Ovary (tissue), 7 donors: ENCODE measurements at regions not wholly inside any gene's neighbourhood (a gene's known extent, or its start where the extent isn't known, plus 50 kb on each side); places are given as distances from the start of the nearest gene placed in this dataset.

Experiments used
- DNase-seq, 5 donors: peaks; one replicate each; pipeline ENCODE4 v3.0.0-alpha.2; 2019 to 2020
- H3K27ac ChIP-seq, 2 donors: fragments of 200-600 bp; one replicate each; pipeline versions ENCODE4 v1.5.1 to v1.8.0; 2019 to 2022
- H3K27me3 ChIP-seq: fragments of 200-600 bp; one replicate; pipeline ENCODE4 v1.8.0; 2022
- H3K36me3 ChIP-seq: fragments of 200-600 bp; sonication (generic); one replicate; pipeline ENCODE4 v1.5.1; 2019
- H3K4me1 ChIP-seq: one replicate; pipeline ENCODE4 v1.8.1; 2013; ENCODE audit warnings: mild to moderate bottlenecking, moderate library complexity; ENCODE audit not compliant: insufficient read depth
- H3K4me3 ChIP-seq: fragments of 200-600 bp; sonication (generic); one replicate; pipeline ENCODE4 v1.5.1; 2017
- H3K9me3 ChIP-seq, 2 donors: fragments of 200-600 bp in 1 of 2; sonication (generic) in 1 of 2; one replicate each; pipeline versions ENCODE4 v1.5.1 to v1.8.1; 2013 to 2019; ENCODE audit warnings: mild to moderate bottlenecking in 1 of 2, moderate library complexity in 1 of 2
- CTCF ChIP-seq, 3 donors: fragments of 450-650 bp in 2 of 3; fragments of 200-600 bp in 1 of 3; IDR thresholded peaks; one replicate each; pipeline versions ENCODE4 v1.5.1 to v1.8.0; 2016 to 2022; ENCODE audit warnings: antibody characterized with exemption in 3 of 3, mild to moderate bottlenecking in 1 of 3
- EP300 ChIP-seq: sonication (generic); formaldehyde crosslinking; IDR thresholded peaks from one replicate; pipeline ENCODE4 v1.6.1; 2017; ENCODE audit warnings: antibody characterized with exemption
- POLR2A ChIP-seq: fragments of 450-650 bp; IDR thresholded peaks from one replicate; pipeline ENCODE4 v1.6.1; 2017; ENCODE audit warnings: antibody characterized with exemption, mild to moderate bottlenecking, moderate library complexity
- WGBS, 3 donors: extraction: QIAGEN DNeasy Blood & Tissue Kit in 1 of 3; methylation state at CpG; one replicate each; pipeline versions ENCODE4 v1.1.5 to v1.1.7; 2013 to 2017; 5-methylcytosine and 5-hydroxymethylcytosine counted together
- intact Hi-C, 4 donors: fragments of 100-400 bp; cut with DNase I; formaldehyde crosslinking; loops; one replicate each; pipeline versions ENCODE4 v1.11.0 to v1.15.1; 2022 to 2023
- donor health status: DM: no; HTN: no; CAD: no; lungs with moderate emphysema.
- donor health status: DM: no; HTN: no; CAD: no.
- donor health status: Bipolar disorder and iron deficiency.
- donor health status: DM: no; HTN: no; CAD: no.
- donor health status: DM: yes; HTN: yes; CAD: no.

GRCh38 chr15:31501536-31502157, 175.0 kb downstream of the KLF13 start:
- Histone ChIP-seq H3K27me3 (no peaks in the 10 kb centered on the region), H3K9me3 (no peaks in the 10 kb centered on the region), H3K36me3 (no peaks in the 10 kb centered on the region), H3K27ac (no peak overlapping the region), H3K4me1 (no peaks in the 10 kb centered on the region), H3K4me3 (no peak overlapping the region)
- intact Hi-C loops = no loop called here
- no peak for DNase-seq
- WGBS, 3 donors = 92 to 95% (median 92%) methylated on average over 12 of the region's 12 CpGs
- TF ChIP-seq CTCF (IDR thresholded peaks at IDR 0.05) (no peak), POLR2A (no peak), EP300 (no peak)

GRCh38 chr15:31502541-31503229, 176.1 kb downstream of the KLF13 start:
- 91 to 92% (median 91%) methylated on average over 13 of the region's 13 CpGs for WGBS, 3 donors
- no peak for TF ChIP-seq POLR2A
- TF ChIP-seq CTCF (IDR thresholded peaks at IDR 0.05) = no peak
- TF ChIP-seq EP300 = no peak
- Histone ChIP-seq H3K4me3 (no peak overlapping the region), H3K36me3 (no peaks in the 10 kb centered on the region), H3K27me3 (no peaks in the 10 kb centered on the region), H3K27ac (no peak overlapping the region), H3K9me3 (no peaks in the 10 kb centered on the region), H3K4me1 (no peaks in the 10 kb centered on the region)
- intact Hi-C loops = no loop called here
- DNase-seq = no peak

- TF ChIP-seq CTCF (IDR thresholded peaks at IDR 0.05) (no peak), EP300 (no peak), POLR2A (no peak)
- 74 to 82% (median 77%) methylated on average over 6 of the region's 6 CpGs for WGBS, 3 donors
- H3K9me3 ChIP-seq = no peaks in the 10 kb centered on the region
- H3K36me3 ChIP-seq = no peaks in the 10 kb centered on the region
- no peak overlapping the region for H3K4me3 ChIP-seq
- H3K4me1 ChIP-seq = no peaks in the 10 kb centered on the region
- intact Hi-C loops = no loop called here
- no peak overlapping the region for H3K27ac ChIP-seq
- DNase-seq = no peak
- H3K27me3 ChIP-seq = no peaks in the 10 kb centered on the region
Observed at GRCh38 chr15:31503256-31503655, 176.6 kb downstream of the KLF13 start.

GRCh38 chr15:31503758-31504461, 177.3 kb downstream of the KLF13 start:
- TF ChIP-seq POLR2A (no peak), EP300 (no peak), CTCF (IDR thresholded peaks at IDR 0.05) (no peak)
- no peak overlapping the region for H3K4me3 ChIP-seq
- H3K4me1 ChIP-seq = no peaks in the 10 kb centered on the region
- no peaks in the 10 kb centered on the region for H3K27me3 ChIP-seq
- intact Hi-C loops = no loop called here
- no peaks in the 10 kb centered on the region for H3K9me3 ChIP-seq
- H3K36me3 ChIP-seq = no peaks in the 10 kb centered on the region
- WGBS, 3 donors = 86 to 87% (median 87%) methylated on average over 17 of the region's 17 CpGs
- DNase-seq = no peak
- H3K27ac ChIP-seq = no peak overlapping the region
